Vagina (tissue), 2 donors: ENCODE measurements at regions not wholly inside any gene's neighbourhood (a gene's known extent, or its start where the extent isn't known, plus 50 kb on each side); places are given as distances from the start of the nearest gene placed in this dataset.

Experiments
- CTCF ChIP-seq, 3 experiments: fragments of 450-650 bp in 2 of 3; fragments of 200-600 bp in 1 of 3; sonication (generic) in 1 of 3; IDR thresholded peaks; one replicate each; pipeline ENCODE4 v1.5.1; 2017 to 2019; ENCODE audit warnings: antibody characterized with exemption in 3 of 3, mild to moderate bottlenecking in 2 of 3, moderate library complexity in 2 of 3
- POLR2A ChIP-seq, 2 donors: fragments of 450-650 bp; IDR thresholded peaks; one replicate each; pipeline ENCODE4 v1.6.1; 2017; ENCODE audit warnings: antibody characterized with exemption in 2 of 2, mild to moderate bottlenecking in 2 of 2, moderate library complexity in 2 of 2
- POLR2AphosphoS5 ChIP-seq, 2 donors: sonication (generic); formaldehyde crosslinking; IDR thresholded peaks; one replicate each; pipeline ENCODE4 v1.9.0; 2017; ENCODE audit warnings: antibody characterized with exemption in 2 of 2, mild to moderate bottlenecking in 2 of 2, low read depth in 1 of 2; ENCODE audit not compliant: insufficient read depth in 1 of 2

- no peak for TF ChIP-seq POLR2A (IDR thresholded peaks at IDR 0.05)
- TF ChIP-seq CTCF (IDR thresholded peaks at IDR 0.05): no peak
- no peak for TF ChIP-seq POLR2AphosphoS5 (IDR thresholded peaks at IDR 0.05; ENCODE audit: insufficient read depth in 1 of 2, low read depth in 1 of 2)
Observed at GRCh38 chr7:88681682-88682081, 77.8 kb upstream of the ZNF804B start.
